HuH-7 (cell line): ENCODE measurements at regions not wholly inside any gene's neighbourhood (a gene's known extent, or its start where the extent isn't known, plus 50 kb on each side); places are given as distances from the start of the nearest gene placed in this dataset.

Experiments used
- DNase-seq: peaks from one replicate; pipeline ENCODE4 v3.0.0; 2011; ENCODE audit warnings: low spot score

DNA sequence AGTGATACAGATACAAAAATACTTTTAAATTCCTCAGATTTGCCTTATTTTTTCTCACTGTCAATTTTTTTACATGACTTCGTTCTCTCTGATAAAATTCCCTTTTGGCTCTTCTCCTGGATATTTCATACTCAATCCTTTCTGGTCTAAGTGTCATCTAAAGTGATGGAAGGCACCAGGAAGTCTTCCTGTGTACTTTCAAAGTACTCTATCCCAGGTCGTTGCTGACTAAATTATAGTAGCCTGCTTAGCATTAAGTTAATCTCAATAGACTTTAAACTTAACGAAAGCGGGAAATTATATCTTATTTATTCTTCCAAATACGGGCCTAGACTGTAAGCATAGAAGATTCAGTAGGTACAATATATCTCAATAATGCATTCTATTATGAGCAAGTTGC, 67.8 kb downstream of the CASP12 start:
- DNase-seq, result no peak

DNA sequence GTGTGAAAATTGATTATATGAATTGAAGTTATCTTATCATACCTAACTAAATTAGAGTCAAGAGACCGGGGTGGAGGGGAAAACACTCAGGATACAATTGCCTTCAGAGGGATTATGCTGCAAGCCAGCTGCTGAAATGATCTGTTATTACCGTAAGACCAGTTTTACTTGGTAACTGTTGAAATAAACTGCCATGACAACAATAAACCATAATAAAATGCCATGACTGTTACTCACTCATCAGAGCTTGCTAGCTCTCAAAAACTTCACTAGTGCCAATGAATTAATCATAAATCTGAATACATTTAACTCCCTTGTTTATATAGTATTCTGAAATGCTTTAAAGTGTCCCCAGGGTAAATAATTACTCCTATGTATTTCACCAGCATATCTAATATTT, 68.2 kb downstream of the CASP12 start:
- DNase-seq, result no peak

DNA sequence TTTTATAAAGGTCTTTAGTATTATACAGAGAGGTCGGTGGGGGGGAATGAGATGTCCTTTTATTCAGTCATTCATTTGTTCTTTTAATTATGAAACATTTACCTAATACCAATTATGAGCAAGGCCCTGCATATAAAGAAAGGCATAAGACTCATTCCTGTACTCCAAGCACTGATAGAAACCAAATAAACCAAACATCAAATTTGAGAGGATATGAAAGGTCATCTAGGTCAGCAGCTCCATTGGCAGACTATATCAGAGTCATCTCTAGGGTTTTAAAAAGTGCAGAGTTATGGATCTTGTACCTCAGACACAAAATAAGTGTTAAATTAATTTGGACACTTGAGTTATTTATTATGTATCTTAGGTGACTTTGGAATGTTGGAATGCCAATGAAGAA, 71.5 kb downstream of the CASP12 start:
- DNase-seq, result no peak

DNA sequence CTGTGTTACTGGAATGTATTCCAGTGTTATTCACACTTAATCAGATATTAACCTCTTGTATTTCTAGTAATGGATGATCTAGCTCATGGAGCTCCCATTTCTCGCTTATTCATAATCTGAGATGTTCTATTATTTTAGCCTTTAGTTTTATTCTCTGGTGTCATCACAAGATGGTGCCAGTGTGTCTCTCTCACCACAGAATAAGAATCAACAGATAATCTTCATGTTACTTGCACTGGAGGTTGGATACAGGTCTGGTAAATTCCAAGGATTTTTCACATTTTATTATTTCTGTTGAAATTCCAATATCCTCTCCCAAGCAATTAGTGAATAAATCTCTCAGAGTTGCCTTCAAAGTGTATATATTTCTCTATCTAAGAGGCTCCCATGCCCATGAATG, 74.6 kb downstream of the CASP12 start:
- no peak for DNase-seq

DNA sequence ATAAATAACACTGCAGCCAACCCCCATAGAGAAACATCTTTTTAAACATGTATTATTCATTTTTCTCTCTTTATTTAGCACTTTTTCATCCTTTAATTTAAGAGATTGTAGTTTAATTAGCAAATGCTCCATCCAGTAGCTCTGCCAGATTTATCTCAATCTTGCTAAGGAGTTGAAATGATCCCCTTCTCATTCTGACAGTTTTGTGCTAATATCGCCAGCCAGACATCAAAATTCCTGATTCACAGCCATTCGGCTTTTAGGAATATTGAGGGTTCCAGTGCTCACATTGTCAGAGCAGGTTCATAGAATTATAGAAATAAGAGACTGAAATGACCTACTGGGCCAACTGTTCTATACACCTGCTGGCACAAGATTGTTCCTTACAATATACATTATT, 77.8 kb downstream of the CASP12 start:
- no peak for DNase-seq

DNA sequence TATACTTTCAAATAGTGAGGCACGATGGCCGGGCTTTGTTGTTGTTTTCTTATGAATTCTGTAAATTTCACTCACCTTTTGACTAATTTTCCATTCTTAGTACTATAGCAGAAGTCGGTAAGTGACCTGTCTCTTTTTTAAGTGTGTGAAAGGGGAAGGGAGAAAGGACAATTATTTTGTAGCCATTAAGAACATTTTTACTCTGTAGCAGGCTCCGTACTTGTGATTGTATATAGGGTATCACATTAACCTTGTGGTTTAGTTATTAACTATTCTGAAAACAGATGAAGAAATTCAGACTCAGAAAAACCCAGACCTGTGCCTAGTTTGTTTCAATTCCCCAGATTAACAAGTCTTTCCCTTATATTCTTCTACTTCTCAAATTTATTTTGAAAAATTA, 78.7 kb downstream of the CASP12 start:
- DNase-seq, result no peak

DNA sequence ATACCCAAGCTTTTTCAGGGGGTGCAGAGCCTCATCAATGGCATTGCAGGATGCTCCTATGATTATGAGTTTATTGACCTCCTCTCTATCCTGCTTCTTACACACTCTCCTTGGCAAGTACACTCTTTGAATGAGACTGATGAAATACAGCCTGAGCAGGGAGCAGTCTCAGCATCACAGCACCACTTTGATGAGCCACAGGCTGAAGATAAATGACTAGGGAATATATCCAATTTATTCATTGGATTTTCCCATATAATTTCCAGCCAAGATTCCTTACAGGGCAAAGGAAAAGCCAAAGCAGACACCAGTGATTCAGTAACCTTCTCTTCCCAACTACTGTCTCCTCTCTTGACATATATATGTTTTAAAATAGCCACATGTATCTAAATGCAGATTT, 79.2 kb downstream of the CASP12 start:
- DNase-seq, result no peak

DNA sequence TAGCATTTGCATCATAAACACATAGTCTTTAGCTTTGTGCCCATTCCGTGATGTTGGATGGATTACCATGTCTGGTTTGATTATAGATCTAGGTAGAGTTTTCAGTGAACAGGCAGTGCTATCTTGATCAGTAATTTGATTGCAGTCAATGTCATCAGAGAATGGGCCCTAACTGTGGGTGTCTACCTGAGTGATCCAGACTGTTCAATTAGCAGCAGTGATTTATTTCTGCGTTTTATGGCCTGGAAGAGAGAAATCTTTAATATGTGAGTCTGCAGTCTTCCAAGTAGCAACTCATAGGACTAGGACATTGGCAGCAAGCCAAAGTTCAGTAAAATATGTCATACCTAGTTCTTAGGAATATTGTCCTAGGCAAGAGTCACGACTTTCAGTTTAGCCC, 80.3 kb downstream of the CASP12 start:
- DNase-seq, result no peak

DNA sequence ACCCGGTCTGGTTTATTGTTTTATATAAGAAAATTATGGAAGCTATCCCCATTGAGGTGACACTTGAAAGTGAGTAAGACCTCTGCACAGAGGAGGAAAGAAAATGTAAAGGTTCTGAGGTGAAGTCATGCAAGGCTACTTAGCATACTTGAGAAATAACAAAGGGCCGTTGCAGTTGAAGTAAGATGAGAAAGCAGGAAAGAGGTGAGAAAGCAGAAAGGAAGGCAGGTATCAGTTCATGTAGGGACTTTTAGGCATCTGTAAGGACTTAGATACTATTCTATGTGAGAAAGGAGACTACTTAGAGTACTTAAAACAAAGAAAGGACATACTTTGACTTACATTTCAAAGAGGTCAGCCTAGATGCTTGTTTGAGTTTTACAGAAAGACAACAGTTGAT, 84.7 kb downstream of the CASP12 start:
- DNase-seq, result no peak

DNA sequence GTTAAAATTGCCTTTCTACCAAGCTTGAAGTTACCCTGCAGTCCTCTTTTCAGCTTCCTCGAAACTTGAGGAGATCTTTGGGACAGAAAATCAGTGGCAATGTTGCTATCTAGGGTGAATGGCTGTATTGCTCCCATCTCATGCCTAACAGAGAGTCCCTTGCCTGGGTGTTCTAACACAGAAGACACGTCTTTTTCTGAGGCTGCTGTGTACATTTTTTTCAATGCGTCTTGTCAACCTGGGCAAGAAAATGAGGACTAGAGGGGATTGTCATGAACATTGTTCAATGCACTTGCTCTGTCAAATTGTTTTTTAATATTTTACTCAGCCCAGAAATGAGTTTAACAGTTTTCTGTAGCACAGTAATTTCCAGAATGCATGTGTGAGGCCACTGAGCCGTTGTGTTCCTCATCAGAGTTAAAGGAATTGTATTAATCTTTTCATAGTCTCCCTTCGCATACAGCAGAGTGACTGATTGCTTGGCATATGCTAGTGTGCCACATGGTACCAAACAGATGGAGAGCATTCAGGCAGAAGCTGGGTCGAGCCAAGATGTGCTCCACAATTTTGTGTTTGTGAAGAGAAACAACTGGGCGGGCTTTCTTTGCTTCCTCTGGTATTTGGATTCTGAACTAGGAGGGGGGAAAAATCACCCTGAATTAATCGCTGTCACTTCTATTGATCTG, 86.0 kb downstream of the CASP12 start:
- no peak for DNase-seq

DNA sequence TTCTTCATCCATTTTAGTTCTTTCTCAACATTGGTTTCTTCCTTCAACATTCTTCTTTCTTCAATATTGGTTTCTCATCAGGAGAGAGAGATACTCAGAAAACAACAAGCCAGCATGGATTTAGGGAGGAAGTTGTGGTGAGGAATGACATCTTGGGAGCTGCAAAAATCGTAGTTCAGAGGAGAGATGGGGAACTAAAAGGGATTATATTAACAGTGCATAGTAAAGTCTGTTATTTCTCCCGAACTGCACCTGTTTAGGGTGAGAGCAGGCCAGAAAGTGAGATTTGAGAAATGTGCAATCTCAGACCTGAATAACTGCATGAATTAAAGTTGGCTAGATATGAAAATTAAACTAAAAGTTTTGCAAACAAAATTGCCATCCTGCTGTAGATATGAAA, 94.5 kb downstream of the CASP12 start:
- no peak for DNase-seq

DNA sequence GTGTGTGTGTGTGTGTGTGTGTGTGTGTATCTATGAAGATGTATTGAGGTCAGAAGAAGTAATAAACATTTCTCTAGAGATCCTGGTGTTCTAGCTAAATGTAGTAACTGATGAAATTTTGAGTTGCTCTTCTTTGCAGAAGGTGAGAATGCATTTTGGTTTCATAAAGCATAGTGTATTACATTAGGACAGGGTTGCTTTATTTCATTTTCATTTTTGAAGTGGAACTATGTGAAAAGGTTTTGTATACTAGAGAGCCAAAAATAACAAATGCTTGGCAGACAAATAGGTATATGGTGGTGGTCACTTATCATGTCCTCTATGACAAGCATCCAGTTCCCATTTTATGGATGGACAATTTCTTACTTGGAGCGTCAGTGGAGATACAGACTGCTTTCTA, 99.0 kb downstream of the CASP12 start:
- DNase-seq, result no peak

DNA sequence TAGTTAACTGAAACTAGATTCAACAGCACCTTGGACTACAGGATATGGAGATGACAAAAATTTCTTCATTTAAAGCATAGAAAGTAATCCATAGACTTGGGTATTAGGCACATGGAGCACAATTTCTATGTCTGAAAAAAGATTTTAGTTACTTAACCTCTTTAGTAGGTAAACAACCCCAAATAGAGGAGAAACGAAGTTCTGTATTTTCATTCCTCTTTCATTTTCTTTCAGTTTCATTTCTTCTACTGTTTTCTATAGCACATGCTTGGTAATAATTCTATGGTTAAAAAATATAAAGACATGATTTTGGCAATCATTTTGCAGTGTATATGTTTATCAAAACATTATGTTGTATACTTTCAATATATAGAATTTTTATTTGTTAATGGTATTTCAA, 99.5 kb downstream of the CASP12 start:
- no peak for DNase-seq

DNA sequence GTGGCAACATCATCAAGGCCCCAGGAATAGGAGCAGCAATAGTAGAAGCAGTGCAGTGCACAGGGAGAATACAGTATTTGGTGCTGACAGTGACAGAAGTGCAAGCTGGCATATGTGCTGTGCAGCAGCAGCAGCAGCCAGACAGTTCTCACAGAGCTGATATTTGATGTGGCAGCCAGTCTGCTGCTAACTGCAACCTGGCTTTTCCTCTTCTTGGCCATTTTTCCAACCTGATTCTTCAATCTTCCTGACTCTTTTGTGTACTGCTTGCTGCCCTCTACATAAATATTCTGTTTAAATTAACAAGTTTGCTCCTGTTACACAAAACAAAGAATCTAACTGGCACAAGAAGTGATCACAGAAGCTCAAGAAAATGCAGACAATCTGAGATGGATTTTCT, 102.0 kb downstream of the CASP12 start:
- no peak for DNase-seq

DNA sequence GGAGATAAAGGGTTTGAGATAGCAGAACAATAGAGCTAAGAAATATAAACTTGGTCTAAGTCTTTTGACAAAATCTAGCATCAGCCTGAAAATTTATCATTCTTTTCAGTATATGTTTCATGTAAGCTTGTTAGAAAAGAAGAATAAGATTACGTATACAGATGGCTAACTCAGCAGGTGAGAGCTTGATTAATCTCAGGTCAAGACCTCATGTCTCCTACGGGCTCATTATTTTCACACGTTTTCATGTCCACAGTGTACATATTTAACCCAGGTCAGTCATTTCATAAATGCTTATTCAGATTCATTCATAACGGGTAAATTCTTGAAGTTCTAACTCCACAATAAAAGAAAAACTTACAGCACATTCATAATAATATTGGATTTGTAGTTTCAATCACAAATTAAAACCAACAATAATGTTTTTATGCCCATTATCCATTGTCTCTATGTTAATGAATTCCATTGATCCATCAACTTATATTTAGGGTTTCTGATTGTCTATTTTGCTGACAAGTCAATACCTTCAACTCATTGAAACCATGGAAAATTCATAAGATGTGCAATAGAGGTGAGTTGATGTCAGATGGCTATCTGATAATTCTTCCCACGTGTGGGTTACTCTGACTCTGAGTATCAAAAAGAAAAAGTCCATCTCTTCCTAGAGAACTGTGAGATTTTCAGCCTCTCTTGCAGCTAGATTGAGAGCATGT, 102.6 kb downstream of the CASP12 start:
- no peak for DNase-seq

DNA sequence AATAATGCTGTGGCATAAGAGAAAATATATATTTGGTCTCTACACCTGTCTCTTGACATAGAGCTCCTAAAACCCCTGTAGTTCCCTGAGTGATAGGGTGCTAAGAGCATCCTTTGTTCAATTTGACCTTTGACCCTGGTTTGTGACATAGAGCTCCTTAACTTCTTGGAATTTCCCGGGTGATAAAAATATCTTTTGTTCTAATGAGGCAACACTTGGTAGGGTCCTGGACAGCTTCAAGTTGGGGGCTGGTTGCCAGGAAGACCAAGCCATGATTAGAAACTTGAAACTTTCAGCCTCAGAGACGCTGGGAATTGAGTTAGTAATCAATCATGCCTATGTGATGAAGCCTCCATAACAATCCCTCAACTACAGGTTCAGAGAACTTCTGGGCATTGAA, 105.4 kb downstream of the CASP12 start:
- DNase-seq, result no peak

DNA sequence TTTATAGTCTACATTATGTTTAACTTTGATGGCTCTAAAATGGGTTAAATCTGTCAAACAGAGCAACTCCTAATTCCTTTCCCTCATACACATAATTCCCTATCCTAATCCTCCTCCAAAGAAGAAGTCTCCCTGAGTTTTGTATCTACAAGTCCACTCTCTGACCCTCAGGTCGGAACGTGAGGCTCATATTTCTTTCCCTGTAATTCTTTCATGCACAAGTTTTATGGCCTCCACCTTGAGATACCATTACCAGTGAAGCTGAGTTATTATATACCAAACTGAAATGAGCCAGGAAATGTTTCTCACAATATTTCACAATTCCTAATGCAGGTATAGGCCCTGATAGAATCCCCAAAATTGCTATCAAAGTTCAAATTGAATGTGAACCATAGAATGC, 106.4 kb downstream of the CASP12 start:
- no peak for DNase-seq

DNA sequence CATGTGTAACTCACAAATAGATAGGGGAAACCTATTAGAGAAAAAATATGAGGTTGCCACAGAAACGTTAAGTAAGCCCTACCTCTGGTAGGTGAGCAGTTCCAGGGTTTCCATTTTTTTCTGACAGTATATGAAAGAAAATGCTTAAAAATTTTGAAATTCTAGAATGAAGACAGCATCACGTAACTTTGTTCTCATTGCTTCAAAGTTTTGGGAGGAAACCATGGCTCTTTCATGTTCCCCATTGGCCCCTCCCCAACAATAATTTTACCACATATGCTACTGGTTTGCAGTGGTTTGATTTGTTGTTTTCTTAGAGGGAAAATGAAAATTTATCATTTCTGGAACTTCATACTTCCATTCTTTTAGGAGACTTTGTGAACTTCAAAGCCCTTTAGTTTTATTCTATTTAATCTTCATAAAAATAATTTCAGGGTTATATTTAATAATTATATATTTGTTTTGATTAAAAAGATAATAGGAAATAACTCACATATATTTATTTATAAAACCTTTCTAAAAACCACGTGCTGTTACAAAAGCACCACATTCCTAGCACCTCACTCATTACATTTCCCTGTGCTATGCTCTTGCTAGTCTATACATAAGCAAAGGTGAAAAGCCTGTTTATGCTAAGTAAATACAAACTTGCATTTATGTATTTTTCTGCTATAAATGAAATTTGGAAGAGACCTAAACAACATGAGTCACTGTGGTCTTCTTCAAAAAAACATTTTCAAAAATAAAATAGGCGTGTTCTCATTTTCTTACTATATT, 113.4 kb downstream of the CASP12 start:
- no peak for DNase-seq

DNA sequence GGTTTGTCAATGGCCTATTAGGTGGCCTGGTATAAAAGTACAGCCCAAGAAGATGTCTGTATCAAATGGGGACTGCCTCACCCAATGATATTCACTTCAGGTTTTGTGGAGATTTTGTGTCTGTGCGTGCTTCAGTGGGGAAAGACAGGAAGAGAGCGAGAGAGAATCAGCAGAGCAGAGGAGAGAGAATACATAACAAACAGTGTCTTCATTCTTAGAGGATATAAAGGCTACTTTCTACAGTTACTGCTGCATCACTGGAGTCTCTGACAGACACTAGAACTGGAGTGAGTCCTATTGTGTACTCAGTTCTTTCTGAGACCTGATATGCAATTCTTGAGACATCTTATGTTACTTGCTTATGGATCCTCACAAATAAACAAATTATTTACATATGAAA, 115.0 kb downstream of the CASP12 start:
- no peak for DNase-seq

DNA sequence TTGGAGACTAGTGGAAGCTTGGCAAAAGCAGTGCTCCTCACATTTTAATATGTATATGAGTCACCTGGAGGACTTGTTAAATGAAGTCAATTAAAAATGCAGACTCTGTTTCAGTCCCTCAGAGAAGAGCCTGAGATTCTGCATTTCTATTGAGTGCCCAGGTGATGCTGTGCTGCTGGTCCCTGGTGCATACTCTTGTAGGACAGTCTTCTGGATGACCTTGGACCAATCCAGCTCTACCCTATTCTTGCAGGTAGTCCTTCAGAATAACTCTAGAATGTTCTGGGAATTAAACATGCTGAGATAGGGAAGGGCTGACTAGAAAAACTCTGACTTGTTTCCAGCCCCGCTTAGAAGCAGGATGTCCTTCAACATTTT, 115.9 kb downstream of the CASP12 start:
- DNase-seq, result no peak

DNA sequence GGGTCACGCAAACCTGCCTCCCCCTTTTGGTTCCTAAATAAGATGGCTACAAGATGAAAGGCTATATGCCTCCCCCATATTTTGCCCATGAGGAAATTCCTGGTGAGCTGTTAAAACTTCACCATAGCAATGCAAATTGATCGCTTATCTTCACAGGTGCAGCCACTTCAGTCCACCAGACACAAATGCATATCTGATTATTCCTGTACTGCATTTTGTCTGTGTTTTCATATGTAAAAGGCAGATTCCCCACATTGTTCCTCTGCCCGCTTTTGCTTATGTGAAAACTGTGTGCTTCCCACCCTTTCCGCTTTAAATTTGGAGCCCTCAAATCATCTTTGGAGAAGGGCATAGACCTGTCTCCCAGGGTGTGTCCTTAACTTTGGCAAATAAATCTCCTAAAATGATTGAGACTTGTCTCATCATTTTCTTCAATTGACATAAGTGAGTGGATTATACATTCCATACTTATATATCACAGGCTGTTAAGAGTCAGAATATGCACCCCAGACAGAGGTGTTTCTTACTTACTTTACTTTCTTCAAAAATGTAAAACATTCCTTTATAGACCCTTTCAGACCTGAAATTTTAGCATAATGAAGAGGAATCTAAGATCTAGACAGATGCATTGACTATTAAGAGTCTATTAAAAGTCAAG, 116.4 kb downstream of the CASP12 start:
- no peak for DNase-seq

DNA sequence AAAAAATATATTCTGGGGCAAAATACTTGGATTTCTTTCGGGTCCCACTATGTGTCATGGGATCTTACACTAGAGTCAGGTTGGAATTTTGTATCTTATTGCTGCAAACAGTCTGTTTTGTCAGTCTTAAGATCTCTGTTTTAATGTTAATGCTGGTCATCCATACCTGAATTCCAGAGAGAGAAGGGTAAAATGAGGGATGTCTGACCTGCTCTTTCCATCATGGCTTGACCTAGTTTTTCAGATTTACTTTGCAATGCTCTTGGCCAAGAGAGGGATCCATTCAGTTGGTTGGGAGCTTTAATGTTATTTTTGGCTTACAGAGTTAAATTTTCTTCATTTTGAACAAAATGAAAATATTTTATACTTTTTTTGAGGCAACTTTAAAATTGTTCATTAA, 117.2 kb downstream of the CASP12 start:
- no peak for DNase-seq
